ENCODE measurements at regions not wholly inside any gene's neighbourhood (a gene's known extent, or its start where the extent isn't known, plus 50 kb on each side); places are given as distances from the start of the nearest gene placed in this dataset.
A peak's percentile ranks its signal among the peaks of the same experiment; 100 is the strongest.

- peak overlapping the region; percentile 94 for H3K27ac ChIP-seq
- in situ Hi-C loops (cut with HindIII; ENCODE audit: low pct_ligation_motif_present, low sequenced_read_pairs): loop anchor here (10.0 kb wide), 1 partner anchor 73 kb away; no protein-coding TSS in a partner anchor
- TF ChIP-seq CTCF (IDR thresholded peaks at IDR 0.05; ENCODE audit: low read depth, low read length, missing control alignments): no peak
- DNase-seq: no peak
- no peaks in the 10 kb centered on the region for H3K36me3 ChIP-seq (replicated peaks)
- H3K27me3 ChIP-seq (replicated peaks): no peaks in the 10 kb centered on the region
- H3K4me3 ChIP-seq (ENCODE audit: low read depth, low read length): peak overlapping the region; percentile 46
Measured at GRCh38 chr15:92811148-92811913, 88.8 kb upstream of the CHD2 start.

GRCh38 chr15:92812271-92812670, 87.9 kb upstream of the CHD2 start:
- H3K27ac ChIP-seq: no peak overlapping the region

GRCh38 chr15:92813485-92813884, 86.6 kb upstream of the CHD2 start:
- in situ Hi-C loops (cut with HindIII; ENCODE audit: low pct_ligation_motif_present, low sequenced_read_pairs): loop anchor here (10.0 kb wide), 1 partner anchor 71 kb away; no protein-coding TSS in a partner anchor
- H3K36me3 ChIP-seq (replicated peaks): no peaks in the 10 kb centered on the region
- no peak overlapping the region for H3K4me3 ChIP-seq (ENCODE audit: low read depth, low read length)
- TF ChIP-seq CTCF (IDR thresholded peaks at IDR 0.05; ENCODE audit: low read depth, low read length, missing control alignments): no peak
- H3K27ac ChIP-seq: no peak overlapping the region
- no peak for DNase-seq
- no peaks in the 10 kb centered on the region for H3K27me3 ChIP-seq (replicated peaks)

More at GRCh38 chr15:92812271-92812670, 87.9 kb upstream of the CHD2 start:
- no peak for TF ChIP-seq CTCF (IDR thresholded peaks at IDR 0.05; ENCODE audit: low read depth, low read length, missing control alignments)
- in situ Hi-C loops (cut with HindIII; ENCODE audit: low pct_ligation_motif_present, low sequenced_read_pairs): loop anchor here (10.0 kb wide), 1 partner anchor 73 kb away; no protein-coding TSS in a partner anchor
- Histone ChIP-seq H3K4me3 (ENCODE audit: low read depth, low read length) (no peak overlapping the region), H3K36me3 (replicated peaks) (no peaks in the 10 kb centered on the region), H3K27me3 (replicated peaks) (no peaks in the 10 kb centered on the region)
- DNase-seq: no peak

GRCh38 chr15:92817339-92817886, 82.7 kb upstream of the CHD2 start:
- DNase-seq: no peak
- no peaks in the 10 kb centered on the region for H3K36me3 ChIP-seq (replicated peaks)
- no peak for TF ChIP-seq CTCF (IDR thresholded peaks at IDR 0.05; ENCODE audit: low read depth, low read length, missing control alignments)
- in situ Hi-C loops (cut with HindIII; ENCODE audit: low pct_ligation_motif_present, low sequenced_read_pairs): loop anchor here (10.0 kb wide), 1 partner anchor 67 kb away; no protein-coding TSS in a partner anchor
- no peak overlapping the region for H3K27ac ChIP-seq
- H3K4me3 ChIP-seq (ENCODE audit: low read depth, low read length): no peak overlapping the region
- no peaks in the 10 kb centered on the region for H3K27me3 ChIP-seq (replicated peaks)

GRCh38 chr15:92818651-92819277, 81.4 kb upstream of the CHD2 start:
- TF ChIP-seq CTCF (IDR thresholded peaks at IDR 0.05; ENCODE audit: low read depth, low read length, missing control alignments): no peak
- Histone ChIP-seq H3K27ac (peak overlapping the region; percentile 73), H3K27me3 (replicated peaks) (no peaks in the 10 kb centered on the region), H3K4me3 (ENCODE audit: low read depth, low read length) (no peak overlapping the region), H3K36me3 (replicated peaks) (no peaks in the 10 kb centered on the region)
- no peak for DNase-seq
- in situ Hi-C loops (cut with HindIII; ENCODE audit: low pct_ligation_motif_present, low sequenced_read_pairs): loop anchor here (10.0 kb wide), 1 partner anchor 66 kb away; no protein-coding TSS in a partner anchor

All from brain microvascular endothelial cell (primary cell).